HEK293T (cell line): ENCODE measurements at regions not wholly inside any gene's neighbourhood (a gene's known extent, or its start where the extent isn't known, plus 50 kb on each side); places are given as distances from the start of the nearest gene placed in this dataset.

Experiments
- BHLHE40 ChIP-seq: fragments of 450-650 bp; IDR thresholded peaks from 2 replicates; pipeline ENCODE4 v1.6.1; 2016; ENCODE audit warnings: mild to moderate bottlenecking, moderate library complexity, borderline replicate concordance
- L3MBTL2 ChIP-seq: fragments of 450-650 bp; conservative IDR thresholded peaks from 2 replicates; pipeline ENCODE4 v1.6.1; 2016; ENCODE audit warnings: mild to moderate bottlenecking
- NFRKB ChIP-seq: fragments of 450-650 bp; IDR thresholded peaks from 2 replicates; pipeline ENCODE4 v1.6.1; 2016; ENCODE audit warnings: mild to moderate bottlenecking, moderate library complexity
- TARDBP ChIP-seq: fragments of 450-650 bp; IDR thresholded peaks from 2 replicates; pipeline ENCODE4 v1.6.1; 2016
- ZNF384 ChIP-seq: fragments of 450-650 bp; IDR thresholded peaks from 2 replicates; pipeline ENCODE4 v1.6.1; 2016

DNA sequence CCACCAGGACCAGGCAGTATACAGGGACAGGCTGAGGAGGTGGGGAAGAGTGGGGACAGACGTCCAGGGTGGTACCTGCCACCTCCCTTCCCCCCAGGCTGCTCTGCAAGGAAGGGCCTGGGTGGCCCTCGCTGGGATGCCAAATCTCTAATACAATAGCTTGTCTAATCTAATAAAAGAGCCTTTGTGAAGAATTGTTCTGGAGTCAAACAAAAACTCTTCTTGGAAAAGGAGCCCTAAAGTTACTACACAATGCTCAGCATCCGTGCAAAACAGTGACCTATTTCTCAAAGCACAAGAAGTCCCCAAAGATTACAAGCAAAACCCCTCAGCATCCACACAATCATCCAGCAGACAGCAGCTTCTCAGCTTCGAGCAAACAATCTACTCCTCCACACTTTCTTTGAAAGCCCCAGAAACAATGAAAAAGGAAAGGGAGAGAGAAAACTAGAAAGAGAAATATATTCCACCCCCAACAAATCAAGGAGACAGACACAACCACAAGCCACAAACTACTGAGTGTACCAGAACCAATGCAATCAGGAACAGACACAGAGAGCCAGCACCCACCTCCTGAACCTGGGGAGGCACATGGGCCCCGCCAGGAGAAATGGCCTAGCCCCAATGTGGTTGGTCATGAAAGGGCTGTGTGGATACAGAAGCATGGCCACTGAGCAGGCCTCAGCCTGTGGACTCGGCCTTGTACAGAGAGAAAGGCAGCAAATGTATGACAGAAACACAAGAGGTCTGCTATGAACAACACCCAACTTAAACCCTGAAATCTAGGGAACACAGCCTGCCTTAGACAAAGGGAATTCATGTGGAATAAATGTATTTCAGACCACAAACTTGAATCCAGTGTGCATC, 177.1 kb upstream of the CHRNA7 start:
- no peak for TF ChIP-seq L3MBTL2
- TF ChIP-seq TARDBP, result no peak
- no peak for TF ChIP-seq ZNF384
- no peak for TF ChIP-seq NFRKB
- TF ChIP-seq BHLHE40, result no peak
